Fibroblast of villous mesenchyme (primary cell): ENCODE measurements at regions not wholly inside any gene's neighbourhood (a gene's known extent, or its start where the extent isn't known, plus 50 kb on each side); places are given as distances from the start of the nearest gene placed in this dataset.

ENCODE experiments used
- DNase-seq: peaks from one replicate; pipeline ENCODE4 v3.0.0-alpha.2; 2010; ENCODE audit warnings: low read depth
- H3K4me3 ChIP-seq: 2 replicates; pipeline ENCODE4 v1.5.1; 2011; ENCODE audit warnings: low read depth, mild to moderate bottlenecking, low read length
- CTCF ChIP-seq: IDR thresholded peaks from 2 replicates; pipeline ENCODE4 v1.5.1; 2012; ENCODE audit warnings: low read depth, mild to moderate bottlenecking, low read length; ENCODE audit not compliant: insufficient read depth

DNA sequence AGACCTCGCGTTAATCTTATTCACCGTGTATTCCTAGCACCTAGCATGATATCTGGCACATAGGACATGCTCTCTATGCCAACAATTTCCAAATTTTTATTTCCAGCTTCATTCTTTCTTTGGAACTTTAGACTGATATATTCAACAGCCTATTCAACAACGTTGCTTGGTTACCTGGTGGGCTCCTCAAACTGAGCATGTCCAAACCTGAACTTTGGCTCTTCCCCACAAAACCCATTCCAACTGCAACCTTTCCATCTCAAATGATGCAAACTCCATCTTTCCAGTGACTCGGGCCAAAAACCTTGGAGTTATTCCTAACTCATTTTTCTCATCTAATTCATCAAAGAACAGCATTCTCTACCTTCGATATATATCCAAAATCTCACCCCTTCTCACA, 525.2 kb downstream of the AGTPBP1 start:
- no peak for TF ChIP-seq CTCF
- DNase-seq, result no peak

DNA sequence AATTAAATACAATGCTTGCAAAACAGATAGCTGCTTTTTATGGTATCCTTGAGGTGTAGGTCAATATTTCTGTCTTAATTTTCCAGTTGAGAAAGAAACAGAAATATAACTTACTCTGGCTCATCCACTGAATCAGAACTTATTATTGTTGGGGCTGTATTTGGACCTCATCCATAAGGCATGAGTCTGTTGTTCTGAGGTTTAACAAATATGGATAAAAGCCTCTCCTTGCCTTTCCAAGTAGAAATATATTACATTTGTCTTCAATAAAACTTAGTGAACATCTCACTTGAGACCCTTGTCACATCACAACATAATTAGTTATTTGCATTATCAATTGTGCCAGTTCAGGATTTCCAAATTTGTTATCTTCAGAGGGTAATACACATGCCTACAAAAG, 525.8 kb downstream of the AGTPBP1 start:
- H3K4me3 ChIP-seq, result no peak overlapping the region
- DNase-seq, result no peak
- TF ChIP-seq CTCF, result no peak

More for the DNA sequence above, 525.2 kb downstream of the AGTPBP1 start:
- no peak overlapping the region for H3K4me3 ChIP-seq

DNA sequence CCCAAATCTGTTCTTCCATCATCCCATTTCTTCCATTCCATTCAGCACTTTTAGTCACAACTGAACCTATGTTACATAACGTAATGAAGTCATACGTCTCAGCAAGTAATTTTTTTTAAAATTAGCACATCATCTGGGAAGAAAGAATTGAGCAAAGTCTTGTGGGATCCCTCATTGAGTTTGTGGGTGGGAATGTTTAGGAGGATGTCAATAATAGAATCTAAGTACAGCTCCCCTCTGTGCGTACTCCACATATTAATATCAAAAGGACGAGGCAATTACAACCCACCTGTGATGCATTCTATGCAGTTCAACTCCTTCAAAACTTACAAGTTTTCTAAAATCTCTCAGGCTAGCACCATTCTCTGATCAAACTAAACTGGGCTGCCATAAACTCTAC, 526.3 kb downstream of the AGTPBP1 start:
- no peak for TF ChIP-seq CTCF
- no peak overlapping the region for H3K4me3 ChIP-seq
- no peak for DNase-seq

DNA sequence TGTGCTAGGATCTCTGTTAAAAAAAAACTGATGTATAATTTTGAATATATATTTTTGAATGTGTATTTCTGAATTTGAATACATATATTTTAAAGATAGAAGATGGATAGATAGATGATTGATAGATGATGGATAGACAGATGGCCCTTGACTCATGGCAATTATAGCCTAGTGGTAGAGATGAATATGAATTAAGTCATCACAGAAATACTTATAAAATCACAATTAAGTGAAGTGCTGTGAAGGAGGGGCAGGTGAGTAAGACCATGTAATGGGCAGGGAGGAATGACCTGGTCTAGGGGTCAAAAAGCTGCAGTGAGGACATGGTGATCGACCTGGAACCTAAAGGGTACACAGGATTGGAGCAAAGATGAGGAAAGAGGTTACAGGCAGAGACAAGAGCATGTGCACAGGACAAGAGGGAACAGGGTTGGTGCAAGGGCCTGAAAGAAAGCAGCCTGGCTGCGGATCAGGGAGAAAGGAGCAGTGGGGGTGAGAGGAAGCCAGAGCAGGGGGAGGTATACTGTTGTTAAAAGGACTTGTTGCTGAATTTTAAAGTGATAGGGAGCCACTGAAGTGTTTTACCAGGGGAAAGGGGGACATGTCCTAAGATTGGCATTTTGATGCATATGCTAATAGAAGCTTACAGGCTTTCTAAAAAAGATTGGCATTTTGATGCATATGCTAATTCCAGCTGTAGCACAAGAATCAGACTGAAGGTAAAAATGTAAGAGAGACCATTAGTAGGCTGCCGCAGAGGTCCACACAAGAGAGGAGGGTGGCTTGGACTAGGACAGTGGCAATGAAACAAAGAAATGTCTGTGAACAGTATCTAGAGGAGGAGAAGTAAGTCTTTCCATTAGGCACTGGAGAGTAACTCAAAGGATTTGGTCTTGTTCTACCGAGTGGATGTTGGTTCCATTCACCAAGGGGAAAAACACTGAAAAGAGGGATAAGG, 527.8 kb downstream of the AGTPBP1 start:
- TF ChIP-seq CTCF, result no peak
- DNase-seq, result no peak
- no peak overlapping the region for H3K4me3 ChIP-seq

DNA sequence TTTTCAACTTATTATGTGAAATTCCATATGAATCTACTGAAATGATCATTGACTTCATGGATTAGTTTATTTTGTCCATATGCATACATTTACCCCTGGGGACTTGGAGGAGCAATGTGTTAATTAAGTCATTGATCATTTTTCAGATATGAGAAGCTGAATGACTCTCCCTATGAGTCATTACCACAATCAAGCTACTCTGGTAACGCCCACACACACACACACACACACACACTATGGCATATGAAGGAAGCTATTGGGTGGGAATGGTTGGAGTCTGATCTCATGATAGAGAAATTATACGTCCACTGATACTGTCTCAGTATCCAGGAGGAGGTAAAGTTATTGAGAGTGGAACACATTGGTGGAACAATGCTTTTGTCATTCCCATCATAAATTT, 528.9 kb downstream of the AGTPBP1 start:
- no peak for DNase-seq
- no peak overlapping the region for H3K4me3 ChIP-seq

DNA sequence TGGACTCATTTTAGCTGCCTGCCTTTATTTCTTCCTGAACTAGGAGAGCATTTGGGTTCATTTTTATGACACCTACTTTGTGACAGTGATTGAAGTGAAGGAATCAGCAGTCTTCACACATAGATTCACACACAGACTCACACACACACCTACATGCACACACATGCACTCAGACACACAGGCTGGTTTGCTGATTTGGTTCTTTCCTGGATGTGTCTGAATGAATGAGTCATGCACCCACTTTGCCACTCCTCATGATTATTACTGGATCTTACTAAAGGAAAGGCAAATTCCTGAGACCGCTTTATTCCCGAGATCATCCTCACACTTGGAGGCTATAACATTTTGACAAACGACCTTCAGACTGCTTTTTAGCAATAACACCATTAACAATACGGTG, 529.5 kb downstream of the AGTPBP1 start:
- H3K4me3 ChIP-seq, result no peak overlapping the region
- TF ChIP-seq CTCF, result no peak
- DNase-seq, result no peak

More for the DNA sequence above, 528.9 kb downstream of the AGTPBP1 start:
- no peak for TF ChIP-seq CTCF
